ENCODE measurements at regions not wholly inside any gene's neighbourhood (a gene's known extent, or its start where the extent isn't known, plus 50 kb on each side); places are given as distances from the start of the nearest gene placed in this dataset.

DNA sequence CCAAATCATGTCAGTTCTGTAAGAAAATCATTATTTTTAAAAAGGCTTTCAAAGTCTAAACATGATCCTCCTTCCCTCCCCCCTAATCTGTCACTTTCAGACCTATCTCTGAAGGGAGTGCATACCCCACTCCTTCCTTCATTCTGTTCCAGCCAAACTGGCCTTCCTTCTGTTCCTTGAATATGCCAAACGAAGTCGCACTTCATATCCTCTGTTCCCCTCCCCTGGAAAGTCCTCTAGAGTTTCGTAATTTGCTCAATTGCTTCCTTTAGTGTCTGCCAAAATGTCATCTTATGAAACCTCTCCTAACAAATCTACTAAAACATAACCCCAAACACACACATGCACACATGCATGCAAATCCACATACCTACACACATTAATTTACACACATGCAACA lies 69.5 kb upstream of the TUSC7 start:
- TF ChIP-seq RAD21 (IDR thresholded peaks at IDR 0.05; ENCODE audit: low read depth) (no peak), EGR1 (IDR thresholded peaks at IDR 0.05) (no peak), TAF1 (IDR thresholded peaks at IDR 0.05; ENCODE audit: low read depth) (no peak), EP300 (IDR thresholded peaks at IDR 0.05; ENCODE audit: borderline replicate concordance) (no peak), CREB1 (IDR thresholded peaks at IDR 0.05; ENCODE audit: low read depth) (no peak), CEBPB (IDR thresholded peaks at IDR 0.05) (no peak)
- TF ChIP-seq, protein P1, sequence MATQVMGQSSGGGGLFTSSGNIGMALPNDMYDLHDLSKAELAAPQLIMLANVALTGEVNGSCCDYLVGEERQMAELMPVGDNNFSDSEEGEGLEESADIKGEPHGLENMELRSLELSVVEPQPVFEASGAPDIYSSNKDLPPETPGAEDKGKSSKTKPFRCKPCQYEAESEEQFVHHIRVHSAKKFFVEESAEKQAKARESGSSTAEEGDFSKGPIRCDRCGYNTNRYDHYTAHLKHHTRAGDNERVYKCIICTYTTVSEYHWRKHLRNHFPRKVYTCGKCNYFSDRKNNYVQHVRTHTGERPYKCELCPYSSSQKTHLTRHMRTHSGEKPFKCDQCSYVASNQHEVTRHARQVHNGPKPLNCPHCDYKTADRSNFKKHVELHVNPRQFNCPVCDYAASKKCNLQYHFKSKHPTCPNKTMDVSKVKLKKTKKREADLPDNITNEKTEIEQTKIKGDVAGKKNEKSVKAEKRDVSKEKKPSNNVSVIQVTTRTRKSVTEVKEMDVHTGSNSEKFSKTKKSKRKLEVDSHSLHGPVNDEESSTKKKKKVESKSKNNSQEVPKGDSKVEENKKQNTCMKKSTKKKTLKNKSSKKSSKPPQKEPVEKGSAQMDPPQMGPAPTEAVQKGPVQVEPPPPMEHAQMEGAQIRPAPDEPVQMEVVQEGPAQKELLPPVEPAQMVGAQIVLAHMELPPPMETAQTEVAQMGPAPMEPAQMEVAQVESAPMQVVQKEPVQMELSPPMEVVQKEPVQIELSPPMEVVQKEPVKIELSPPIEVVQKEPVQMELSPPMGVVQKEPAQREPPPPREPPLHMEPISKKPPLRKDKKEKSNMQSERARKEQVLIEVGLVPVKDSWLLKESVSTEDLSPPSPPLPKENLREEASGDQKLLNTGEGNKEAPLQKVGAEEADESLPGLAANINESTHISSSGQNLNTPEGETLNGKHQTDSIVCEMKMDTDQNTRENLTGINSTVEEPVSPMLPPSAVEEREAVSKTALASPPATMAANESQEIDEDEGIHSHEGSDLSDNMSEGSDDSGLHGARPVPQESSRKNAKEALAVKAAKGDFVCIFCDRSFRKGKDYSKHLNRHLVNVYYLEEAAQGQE (IDR thresholded peaks at IDR 0.05; ENCODE audit: low read depth), result no peak
